ENCODE measurements at regions not wholly inside any gene's neighbourhood (a gene's known extent, or its start where the extent isn't known, plus 50 kb on each side); places are given as distances from the start of the nearest gene placed in this dataset.

- TF ChIP-seq CTCF (conservative IDR thresholded peaks at IDR 0.05; ENCODE audit: low read depth in 2 of 2), result no peak
- no peak for TF ChIP-seq STAT1 (IDR thresholded peaks at IDR 0.05; ENCODE audit: unreplicated experiment)
Measured at GRCh38 chr5:114179134-114179533, 182.7 kb upstream of the KCNN2 start (continued).

GRCh38 chr5:114184006-114184405, 177.9 kb upstream of the KCNN2 start:
- H3K27me3 Mint-ChIP-seq (ENCODE audit: insufficient read depth, low read depth, poor library complexity), result no peaks in the 10 kb centered on the region
- peaks cover 8% of the 10 kb centered on the region for H3K4me1 Mint-ChIP-seq
- no peak for ATAC-seq
- Histone ChIP-seq H2AFZ (no peak overlapping the region), H3K4me2 (no peak overlapping the region), H3K79me2 (replicated peaks; ENCODE audit: insufficient read depth) (no peaks in the 10 kb centered on the region), H3K4me1 (ENCODE audit: insufficient read depth) (no peaks in the 10 kb centered on the region), H3K27ac (ENCODE audit: low read depth) (no peak overlapping the region), H3F3A (replicated peaks; ENCODE audit: low read depth) (no peaks in the 10 kb centered on the region), H4K20me1 (replicated peaks; ENCODE audit: insufficient read depth) (no peaks in the 10 kb centered on the region), H3K9me2 (ENCODE audit: insufficient read depth) (no peaks in the 10 kb centered on the region), H3K4me3 (no peak overlapping the region), H3K27me3 (ENCODE audit: insufficient read depth) (no peaks in the 10 kb centered on the region), H3K36me3 (ENCODE audit: insufficient read depth) (no peaks in the 10 kb centered on the region)
- no peak overlapping the region for H3K27ac Mint-ChIP-seq
- no peak for DNase-seq (ENCODE audit: low spot score)
- H3K36me3 Mint-ChIP-seq (ENCODE audit: low read depth), result peaks cover 8% of the 10 kb centered on the region; the same call in 2 of the 3 replicates
- no peak overlapping the region for H3K4me3 Mint-ChIP-seq
- H3K9me3 Mint-ChIP-seq, result peaks cover 18% of the 10 kb centered on the region
- TF ChIP-seq EZH2 (IDR thresholded peaks at IDR 0.05; ENCODE audit: low read depth, unreplicated experiment), result no peak

- no peaks in the 10 kb centered on the region for H3F3A ChIP-seq (replicated peaks; ENCODE audit: low read depth)
- peak overlapping the region; percentile 39 for H3K27ac Mint-ChIP-seq
- peaks cover 6% of the 10 kb centered on the region for H3K4me1 Mint-ChIP-seq
- H3K79me2 ChIP-seq (replicated peaks; ENCODE audit: insufficient read depth), result no peaks in the 10 kb centered on the region
- ATAC-seq, result peak; percentile 79
- no peak overlapping the region for H3K4me3 Mint-ChIP-seq
- H3K27me3 ChIP-seq (ENCODE audit: insufficient read depth), result no peaks in the 10 kb centered on the region
- no peak overlapping the region for H3K27ac ChIP-seq (ENCODE audit: low read depth)
- peak; percentile 60 for DNase-seq (ENCODE audit: low spot score)
- H3K27me3 Mint-ChIP-seq (ENCODE audit: insufficient read depth, low read depth, poor library complexity), result no peaks in the 10 kb centered on the region
- H3K36me3 Mint-ChIP-seq (ENCODE audit: low read depth), result peaks cover 9% of the 10 kb centered on the region; the same call in 2 of the 3 replicates
- H3K36me3 ChIP-seq (ENCODE audit: insufficient read depth), result no peaks in the 10 kb centered on the region
- peak overlapping the region; percentile 15; the same call in 1 of the 2 replicates for H2AFZ ChIP-seq
- no peaks in the 10 kb centered on the region for H3K9me2 ChIP-seq (ENCODE audit: insufficient read depth)
- peaks cover 19% of the 10 kb centered on the region for H3K9me3 Mint-ChIP-seq
- H3K4me1 ChIP-seq (ENCODE audit: insufficient read depth), result no peaks in the 10 kb centered on the region
- H4K20me1 ChIP-seq (replicated peaks; ENCODE audit: insufficient read depth), result no peaks in the 10 kb centered on the region
- no peak overlapping the region for H3K4me2 ChIP-seq
- no peak overlapping the region for H3K4me3 ChIP-seq
- TF ChIP-seq EZH2 (IDR thresholded peaks at IDR 0.05; ENCODE audit: low read depth, unreplicated experiment) (no peak), CTCF (conservative IDR thresholded peaks at IDR 0.05; ENCODE audit: low read depth in 2 of 2) (no peak), STAT1 (IDR thresholded peaks at IDR 0.05; ENCODE audit: unreplicated experiment) (no peak), NANOG (IDR thresholded peaks at IDR 0.05; ENCODE audit: borderline replicate concordance) (no peak), EZH2phosphoT487 (IDR thresholded peaks at IDR 0.05; ENCODE audit: unreplicated experiment) (no peak), ZNF114 (CRISPR knock-in tag; IDR thresholded peaks at IDR 0.05) (no peak), REST (IDR thresholded peaks at IDR 0.05; ENCODE audit: unreplicated experiment) (no peak), CREB1 (CRISPR knock-in tag; IDR thresholded peaks at IDR 0.05; ENCODE audit: low read depth) (no peak), POLR2AphosphoS5 (IDR thresholded peaks at IDR 0.05; ENCODE audit: low read depth) (no peak), ETS1 (IDR thresholded peaks at IDR 0.05) (no peak), ZNF331 (CRISPR knock-in tag; IDR thresholded peaks at IDR 0.05; ENCODE audit: low read depth) (no peak), JUNB (IDR thresholded peaks at IDR 0.05; ENCODE audit: unreplicated experiment) (no peak)
Measured at GRCh38 chr5:114185274-114185673, 176.6 kb upstream of the KCNN2 start.
